Esophagus squamous epithelium (tissue), 5 donors: ENCODE measurements at regions not wholly inside any gene's neighbourhood (a gene's known extent, or its start where the extent isn't known, plus 50 kb on each side); places are given as distances from the start of the nearest gene placed in this dataset.

Experiments used
- DNase-seq: peaks from one replicate; lab custom pipeline; 2025; lab: John Stamatoyannopoulos, UW
- H3K27ac ChIP-seq, 4 donors: fragments of 200-600 bp; sonication (generic); one replicate each; pipeline ENCODE4 v1.5.1; 2016 to 2019; ENCODE audit warnings: mild to moderate bottlenecking in 1 of 4
- H3K27me3 ChIP-seq, 4 donors: fragments of 200-600 bp; sonication (generic); 1 replicate in 3 of 4; 2 replicates in 1 of 4; pipeline versions ENCODE4 v1.5.1 to v1.6.0; 2017 to 2021; ENCODE audit warnings: antibody characterized with exemption in 1 of 4
- H3K36me3 ChIP-seq, 3 donors: fragments of 200-600 bp; sonication (generic); one replicate each; pipeline ENCODE4 v1.5.1; 2016 to 2019
- H3K4me1 ChIP-seq, 3 donors: fragments of 200-600 bp; sonication (generic); one replicate each; pipeline ENCODE4 v1.5.1; 2017 to 2019
- H3K4me3 ChIP-seq, 4 donors: fragments of 200-600 bp; sonication (generic); 1 replicate in 3 of 4; 2 replicates in 1 of 4; pipeline ENCODE4 v1.5.1; 2016 to 2019; ENCODE audit warnings: mild to moderate bottlenecking in 2 of 4, moderate library complexity in 1 of 4
- H3K9me3 ChIP-seq, 3 donors: fragments of 200-600 bp; sonication (generic); one replicate each; pipeline ENCODE4 v1.5.1; 2016 to 2019
- POLR2A ChIP-seq, 4 donors: fragments of 450-650 bp; IDR thresholded peaks; one replicate each; pipeline ENCODE4 v1.6.1; 2017; ENCODE audit warnings: antibody characterized with exemption in 4 of 4, mild to moderate bottlenecking in 4 of 4, moderate library complexity in 3 of 4
- WGBS, 2 donors: methylation state at CpG; one replicate each; pipeline ENCODE4 v1.1.5; 2018; 5-methylcytosine and 5-hydroxymethylcytosine counted together
- intact Hi-C: fragments of 100-400 bp; cut with DNase I; formaldehyde crosslinking; loops from one replicate; pipeline ENCODE4 v1.15.0; 2022
- TF ChIP-seq, protein P1 (sequence below), 6 experiments: fragments of 450-650 bp in 4 of 6; fragments of 200-600 bp in 2 of 6; sonication (generic) in 2 of 6; IDR thresholded peaks; one replicate each; pipeline ENCODE4 v1.5.1; 2016 to 2019; ENCODE audit warnings: antibody characterized with exemption in 6 of 6, mild to moderate bottlenecking in 4 of 6, moderate library complexity in 4 of 6
- donor health status: DM: yes; HTN: yes; CAD: no.

GRCh38 chr6:24987446-24988115, 51.8 kb upstream of the RIPOR2 start:
- Histone ChIP-seq H3K4me1 (peaks cover 0 to 7% (median 0%) of the 10 kb centered on the region in 3 donors), H3K27me3 (no peaks in the 10 kb centered on the region), H3K36me3 (no peaks in the 10 kb centered on the region), H3K9me3 (peaks cover 0 to 5% (median 0%) of the 10 kb centered on the region in 3 donors), H3K27ac (no peak overlapping the region), H3K4me3 (no peak overlapping the region)
- WGBS, 2 donors, result 74 to 84% methylated on average over 4 of the region's 4 CpGs
- no peak for TF ChIP-seq POLR2A (IDR thresholded peaks at IDR 0.05)
- TF ChIP-seq, protein P1, sequence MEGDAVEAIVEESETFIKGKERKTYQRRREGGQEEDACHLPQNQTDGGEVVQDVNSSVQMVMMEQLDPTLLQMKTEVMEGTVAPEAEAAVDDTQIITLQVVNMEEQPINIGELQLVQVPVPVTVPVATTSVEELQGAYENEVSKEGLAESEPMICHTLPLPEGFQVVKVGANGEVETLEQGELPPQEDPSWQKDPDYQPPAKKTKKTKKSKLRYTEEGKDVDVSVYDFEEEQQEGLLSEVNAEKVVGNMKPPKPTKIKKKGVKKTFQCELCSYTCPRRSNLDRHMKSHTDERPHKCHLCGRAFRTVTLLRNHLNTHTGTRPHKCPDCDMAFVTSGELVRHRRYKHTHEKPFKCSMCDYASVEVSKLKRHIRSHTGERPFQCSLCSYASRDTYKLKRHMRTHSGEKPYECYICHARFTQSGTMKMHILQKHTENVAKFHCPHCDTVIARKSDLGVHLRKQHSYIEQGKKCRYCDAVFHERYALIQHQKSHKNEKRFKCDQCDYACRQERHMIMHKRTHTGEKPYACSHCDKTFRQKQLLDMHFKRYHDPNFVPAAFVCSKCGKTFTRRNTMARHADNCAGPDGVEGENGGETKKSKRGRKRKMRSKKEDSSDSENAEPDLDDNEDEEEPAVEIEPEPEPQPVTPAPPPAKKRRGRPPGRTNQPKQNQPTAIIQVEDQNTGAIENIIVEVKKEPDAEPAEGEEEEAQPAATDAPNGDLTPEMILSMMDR (IDR thresholded peaks at IDR 0.05), result no peak
- DNase-seq, result no peak
- intact Hi-C loops, result no loop called here

- Histone ChIP-seq H3K4me1 (peaks cover 0 to 7% (median 0%) of the 10 kb centered on the region in 3 donors), H3K27ac (no peak overlapping the region), H3K27me3 (no peaks in the 10 kb centered on the region), H3K9me3 (peaks cover 0 to 5% (median 0%) of the 10 kb centered on the region in 3 donors), H3K4me3 (no peak overlapping the region), H3K36me3 (no peaks in the 10 kb centered on the region)
- TF ChIP-seq POLR2A (IDR thresholded peaks at IDR 0.05), result no peak
- TF ChIP-seq, protein P1 (IDR thresholded peaks at IDR 0.05), result no peak
- DNase-seq, result no peak
- intact Hi-C loops, result no loop called here
These were observed 52.8 kb upstream of the RIPOR2 start for GRCh38 chr6:24988562-24988961.

DNA sequence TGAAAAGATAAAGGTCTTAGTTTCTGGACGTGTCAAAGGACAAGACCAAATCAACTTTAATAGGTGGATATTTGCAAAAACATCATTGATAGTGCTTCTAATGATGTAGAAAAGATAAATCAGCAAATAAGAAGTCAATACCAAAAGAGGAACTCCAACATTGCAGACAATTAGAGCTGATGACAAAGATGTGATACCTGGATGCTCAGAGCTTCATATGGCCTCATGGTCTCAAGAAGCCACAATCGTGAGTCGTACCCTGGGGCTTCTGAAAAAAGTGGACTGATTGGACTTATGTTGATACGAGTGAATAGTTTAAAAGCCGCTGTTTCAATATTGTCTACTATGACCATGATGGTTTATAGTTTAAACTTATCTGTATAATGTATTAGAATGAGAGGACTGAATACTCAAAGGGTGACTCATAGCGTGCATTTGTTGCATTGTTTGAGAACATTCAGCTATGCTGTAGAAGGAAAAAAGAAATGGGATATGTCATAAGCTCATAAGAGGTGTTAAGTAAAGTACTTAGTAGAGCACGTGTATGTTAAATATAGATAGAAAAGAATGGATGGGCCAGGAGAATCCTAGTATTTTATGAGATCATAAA, 54.6 kb upstream of the RIPOR2 start:
- Histone ChIP-seq H3K36me3 (no peaks in the 10 kb centered on the region), H3K27me3 (no peaks in the 10 kb centered on the region), H3K4me1 (peaks cover 0 to 7% (median 0%) of the 10 kb centered on the region in 3 donors), H3K4me3 (no peak overlapping the region), H3K27ac (no peak overlapping the region), H3K9me3 (peaks cover 0 to 5% (median 0%) of the 10 kb centered on the region in 3 donors)
- 70 to 82% methylated on average over 7 of the region's 7 CpGs for WGBS, 2 donors
- TF ChIP-seq, protein P1 (IDR thresholded peaks at IDR 0.05), result no peak
- no peak for TF ChIP-seq POLR2A (IDR thresholded peaks at IDR 0.05)
- intact Hi-C loops, result loop anchor here (10.0 kb wide), 1 partner anchor 136 kb away; no protein-coding TSS in a partner anchor
- DNase-seq, result no peak

GRCh38 chr6:24990944-24991809, 55.4 kb upstream of the RIPOR2 start:
- H3K27me3 ChIP-seq, result no peaks in the 10 kb centered on the region
- H3K4me3 ChIP-seq, result no peak overlapping the region
- H3K4me1 ChIP-seq, result peaks cover 0 to 7% (median 0%) of the 10 kb centered on the region in 3 donors
- H3K9me3 ChIP-seq, result peaks cover 0 to 5% (median 0%) of the 10 kb centered on the region in 3 donors
- no peak for TF ChIP-seq POLR2A (IDR thresholded peaks at IDR 0.05)
- TF ChIP-seq, protein P1 (IDR thresholded peaks at IDR 0.05), result no peak
- intact Hi-C loops, result loop anchor here (10.0 kb wide), 1 partner anchor 136 kb away; no protein-coding TSS in a partner anchor
- H3K27ac ChIP-seq, result no peak overlapping the region
- 92 to 96% methylated on average over 4 of the region's 4 CpGs for WGBS, 2 donors
- H3K36me3 ChIP-seq, result no peaks in the 10 kb centered on the region
- DNase-seq, result no peak
